GM12878 (cell line): ENCODE measurements at regions not wholly inside any gene's neighbourhood (a gene's known extent, or its start where the extent isn't known, plus 50 kb on each side); places are given as distances from the start of the nearest gene placed in this dataset.

ENCODE experiments used
- ATAC-seq: fragments of 200-7000 bp; cut with Tn5 transposase; 3 replicates; pipeline ENCODE4 v1.9.1; 2020; ENCODE audit warnings: mild to moderate bottlenecking, moderate library complexity
- BruUV-seq: library from RNA; stranded (reverse); fragments of 400-500 nt; replicated peaks from 2 replicates; lab custom pipeline; 2021; lab: Mats Ljungman, UMichigan
- CTCF ChIA-PET: fragments of 300-600 bp; sonication (Branson Sonifier 250); formaldehyde crosslinking; extraction: SDS; loops from one replicate; lab custom pipeline; 2021; ENCODE audit warnings: inconsistent platforms; lab: Yijun Ruan, JAX
- POLR2A ChIA-PET: fragments of 350-600 bp; formaldehyde crosslinking; extraction: SDS; loops from one replicate; lab custom pipeline; 2021; ENCODE audit warnings: inconsistent platforms; lab: Charles Lee
- RAD21 ChIA-PET: fragments of 300-600 bp; sonication (Branson Sonifier 250); formaldehyde crosslinking; loops from one replicate; lab custom pipeline; 2023; ENCODE audit warnings: antibody characterized with exemption; ENCODE audit not compliant: unreplicated experiment; lab: Charles Lee
- SMC1A ChIA-PET: fragments of 300-600 bp; sonication (Branson Sonifier 250); formaldehyde crosslinking; loops from one replicate; lab custom pipeline; 2023; ENCODE audit not compliant: unreplicated experiment, uncharacterized antibody; lab: Charles Lee
- DNase-seq: peaks from one replicate; pipeline ENCODE4 v3.0.0-alpha.2; 2011; ENCODE audit warnings: low read depth, low spot score
- FAIRE-seq: peaks from 3 replicates; lab custom pipeline; 2011; peaks lifted over from hg19 to GRCh38; lab: Jason Lieb, UNC
- H2AFZ ChIP-seq: 2 replicates; pipeline ENCODE4 v1.6.0; 2011; ENCODE audit warnings: low read depth, low read length, control low read depth; ENCODE audit not compliant: control insufficient read depth
- H3K27ac ChIP-seq: 2 replicates; pipeline ENCODE4 v1.5.1; 2011; ENCODE audit warnings: control low read depth; ENCODE audit not compliant: control insufficient read depth, insufficient read depth
- H3K27me3 ChIP-seq, 2 experiments: replicated peaks in 1 of 2; 2 replicates each; pipeline versions ENCODE4 v1.6.0 to v1.6.1; 2011; ENCODE audit warnings: low read length in 1 of 2; ENCODE audit not compliant: control insufficient read depth in 2 of 2, insufficient read depth in 2 of 2
- H3K36me3 ChIP-seq, 2 experiments: 2 replicates each; pipeline ENCODE4 v1.5.1; 2011; ENCODE audit warnings: low read length in 1 of 2; ENCODE audit not compliant: control insufficient read depth in 2 of 2, insufficient read depth in 2 of 2
- H3K4me1 ChIP-seq: 2 replicates; pipeline ENCODE4 v1.6.1; 2011; ENCODE audit warnings: mild to moderate bottlenecking, low read length, moderate library complexity, mixed read lengths; ENCODE audit not compliant: control insufficient read depth, insufficient read depth
- H3K4me2 ChIP-seq: 2 replicates; pipeline ENCODE4 v1.6.0; 2011; ENCODE audit warnings: control low read depth; ENCODE audit not compliant: control insufficient read depth, insufficient read depth
- H3K4me3 ChIP-seq: fragments of 200-600 bp; sonication (generic); 2 replicates; pipeline ENCODE4 v1.5.1; 2016
- H3K79me2 ChIP-seq: 2 replicates; pipeline ENCODE4 v1.6.0; 2011; ENCODE audit warnings: low read length; ENCODE audit not compliant: control insufficient read depth, insufficient read depth
- H3K9ac ChIP-seq: 2 replicates; pipeline ENCODE4 v1.8.0; 2011; ENCODE audit warnings: low read length, control low read depth, mixed read lengths; ENCODE audit not compliant: control insufficient read depth, insufficient read depth
- H3K9me3 ChIP-seq: replicated peaks from 3 replicates; pipeline ENCODE4 v1.5.1; 2011; ENCODE audit warnings: mild to moderate bottlenecking, low read length; ENCODE audit not compliant: control insufficient read depth, insufficient read depth
- H4K20me1 ChIP-seq: 2 replicates; pipeline ENCODE4 v1.6.0; 2011; ENCODE audit not compliant: control insufficient read depth, insufficient read depth
- FOXK2 ChIP-seq: fragments of 450-650 bp; IDR thresholded peaks from 2 replicates; pipeline ENCODE4 v1.6.1; 2017; ENCODE audit warnings: mild to moderate bottlenecking, moderate library complexity
- IKZF2 ChIP-seq, 2 experiments: fragments of 450-650 bp; IDR thresholded peaks; 2 replicates each; pipeline ENCODE4 v1.6.1; 2017; ENCODE audit warnings: mild to moderate bottlenecking in 2 of 2, moderate library complexity in 2 of 2
- MLLT1 ChIP-seq: fragments of 450-650 bp; IDR thresholded peaks from 2 replicates; pipeline ENCODE4 v1.6.1; 2016; ENCODE audit warnings: mild to moderate bottlenecking
- NFYA ChIP-seq: IDR thresholded peaks from 2 replicates; pipeline ENCODE4 v1.6.1; 2011; ENCODE audit warnings: low read depth, mild to moderate bottlenecking, low read length, improper control_type of control experiment, borderline replicate concordance
- POU2F2 ChIP-seq: IDR thresholded peaks from 3 replicates; pipeline ENCODE4 v1.6.1; 2011; ENCODE audit warnings: low read depth, mild to moderate bottlenecking, low read length, borderline replicate concordance
- ZNF622 ChIP-seq: fragments of 450-650 bp; IDR thresholded peaks from 2 replicates; pipeline ENCODE4 v1.6.1; 2017; ENCODE audit warnings: mild to moderate bottlenecking, inconsistent platforms
- WGBS: methylation state at CpG from one replicate; pipeline ENCODE4 v1.1.6; 2016; ENCODE audit warnings: low lambda C conversion rate; ENCODE audit not compliant: insufficient replicate concordance, insufficient coverage; ENCODE audit errors: missing lambda C conversion rate; 5-methylcytosine and 5-hydroxymethylcytosine counted together
- in situ Hi-C: fragments of 300-500 bp; cut with MboI; formaldehyde crosslinking; loops from 9 replicates; pipeline ENCODE4 v1.14.3; 2018; ENCODE audit warnings: mixed read lengths
- intact Hi-C: fragments of 100-400 bp; cut with micrococcal nuclease; formaldehyde crosslinking; loops from one replicate; pipeline ENCODE4 v1.14.2; 2022; ENCODE audit not compliant: unreplicated experiment

- no peak for TF ChIP-seq IKZF2 (IDR thresholded peaks at IDR 0.05)
Observed at GRCh38 chr1:18548643-18549042, 67.9 kb downstream of the KLHDC7A start (continued).

- ChIA-PET POLR2A (no interaction called here), SMC1A (no interaction called here), RAD21 (no interaction called here), CTCF (no interaction called here)
- H3K27ac ChIP-seq = no peak overlapping the region
- 33% methylated on average over 10 of the region's 10 CpGs for WGBS
- no peaks in the 10 kb centered on the region for H3K79me2 ChIP-seq
- FAIRE-seq (no peak), DNase-seq (no peak), ATAC-seq (no peak)
- no peak overlapping the region for H3K4me2 ChIP-seq
- in situ Hi-C loops = no loop called here
- no peaks in the 10 kb centered on the region for H3K4me1 ChIP-seq
- H3K9ac ChIP-seq = no peak overlapping the region
- intact Hi-C loops = no loop called here
- TF ChIP-seq MLLT1 (no peak), NFYA (no peak), ZNF622 (no peak), POU2F2 (no peak), FOXK2 (no peak)
- H3K27me3 ChIP-seq = peaks cover 0 to 3% of the 10 kb centered on the region in 2 experiments; a peak in 3 of 4 replicates
- no peaks in the 10 kb centered on the region for H4K20me1 ChIP-seq
- H3K4me3 ChIP-seq = no peak overlapping the region
- H3K36me3 ChIP-seq = no peaks in the 10 kb centered on the region
- H3K9me3 ChIP-seq = no peaks in the 10 kb centered on the region
- no peak overlapping the region for H2AFZ ChIP-seq
- no TSS peak for BruUV-seq
Observed at GRCh38 chr1:18549106-18549505, 68.4 kb downstream of the KLHDC7A start.
